GM12875 (cell line): ENCODE measurements at regions not wholly inside any gene's neighbourhood (a gene's known extent, or its start where the extent isn't known, plus 50 kb on each side); places are given as distances from the start of the nearest gene placed in this dataset.

Experiments
- H3K4me3 ChIP-seq: one replicate; pipeline ENCODE4 v1.5.1; 2011; ENCODE audit warnings: low read depth, low read length, control low read depth
- TF ChIP-seq, protein P1 (sequence below): IDR thresholded peaks from 2 replicates; pipeline ENCODE4 v1.5.1; 2011; ENCODE audit warnings: low read depth, mild to moderate bottlenecking, control low read depth, inconsistent platforms, low read length, moderate library complexity, borderline replicate concordance; ENCODE audit not compliant: insufficient read depth

DNA sequence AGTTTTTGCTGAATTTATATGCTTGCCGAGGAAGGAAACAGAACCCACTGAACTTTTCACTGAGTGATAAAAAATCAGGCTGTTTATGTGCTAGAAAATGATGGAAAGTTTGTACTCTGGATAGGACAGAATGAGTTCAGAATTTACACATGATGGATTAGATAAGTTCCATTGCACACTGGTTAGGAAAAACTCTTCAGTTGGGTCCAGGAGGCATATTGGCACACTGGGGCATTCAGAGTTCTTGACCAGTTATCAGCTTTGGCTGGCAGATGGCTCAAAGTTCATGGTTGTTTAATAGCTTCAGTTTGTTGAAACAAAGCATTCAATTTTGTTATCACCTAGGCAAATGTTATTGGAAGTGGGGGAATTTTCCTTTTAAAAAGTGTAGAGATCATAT lies 613.3 kb upstream of the SYNCRIP start:
- TF ChIP-seq, protein P1, sequence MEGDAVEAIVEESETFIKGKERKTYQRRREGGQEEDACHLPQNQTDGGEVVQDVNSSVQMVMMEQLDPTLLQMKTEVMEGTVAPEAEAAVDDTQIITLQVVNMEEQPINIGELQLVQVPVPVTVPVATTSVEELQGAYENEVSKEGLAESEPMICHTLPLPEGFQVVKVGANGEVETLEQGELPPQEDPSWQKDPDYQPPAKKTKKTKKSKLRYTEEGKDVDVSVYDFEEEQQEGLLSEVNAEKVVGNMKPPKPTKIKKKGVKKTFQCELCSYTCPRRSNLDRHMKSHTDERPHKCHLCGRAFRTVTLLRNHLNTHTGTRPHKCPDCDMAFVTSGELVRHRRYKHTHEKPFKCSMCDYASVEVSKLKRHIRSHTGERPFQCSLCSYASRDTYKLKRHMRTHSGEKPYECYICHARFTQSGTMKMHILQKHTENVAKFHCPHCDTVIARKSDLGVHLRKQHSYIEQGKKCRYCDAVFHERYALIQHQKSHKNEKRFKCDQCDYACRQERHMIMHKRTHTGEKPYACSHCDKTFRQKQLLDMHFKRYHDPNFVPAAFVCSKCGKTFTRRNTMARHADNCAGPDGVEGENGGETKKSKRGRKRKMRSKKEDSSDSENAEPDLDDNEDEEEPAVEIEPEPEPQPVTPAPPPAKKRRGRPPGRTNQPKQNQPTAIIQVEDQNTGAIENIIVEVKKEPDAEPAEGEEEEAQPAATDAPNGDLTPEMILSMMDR = no peak
- H3K4me3 ChIP-seq = no peak overlapping the region

DNA sequence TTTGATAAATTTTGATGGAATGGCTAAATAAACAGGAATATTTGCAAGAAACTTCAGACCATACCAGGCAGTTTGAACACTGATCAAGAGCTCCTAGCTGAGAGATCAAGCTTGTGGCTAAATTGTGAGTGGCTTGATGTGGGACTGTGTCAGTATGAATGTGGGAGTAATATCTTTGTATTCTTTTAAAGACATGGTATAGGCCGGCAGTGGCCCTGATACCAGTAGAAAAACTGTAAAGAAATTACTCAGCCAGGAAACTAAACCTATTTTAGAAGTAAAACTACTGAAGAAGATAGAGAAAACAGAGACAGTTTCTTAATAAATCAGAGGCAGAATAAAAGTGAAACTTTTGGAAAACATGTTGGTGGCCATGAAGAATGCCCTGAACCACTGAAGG lies 608.4 kb upstream of the SYNCRIP start:
- TF ChIP-seq, protein P1 = no peak
- no peak overlapping the region for H3K4me3 ChIP-seq

DNA sequence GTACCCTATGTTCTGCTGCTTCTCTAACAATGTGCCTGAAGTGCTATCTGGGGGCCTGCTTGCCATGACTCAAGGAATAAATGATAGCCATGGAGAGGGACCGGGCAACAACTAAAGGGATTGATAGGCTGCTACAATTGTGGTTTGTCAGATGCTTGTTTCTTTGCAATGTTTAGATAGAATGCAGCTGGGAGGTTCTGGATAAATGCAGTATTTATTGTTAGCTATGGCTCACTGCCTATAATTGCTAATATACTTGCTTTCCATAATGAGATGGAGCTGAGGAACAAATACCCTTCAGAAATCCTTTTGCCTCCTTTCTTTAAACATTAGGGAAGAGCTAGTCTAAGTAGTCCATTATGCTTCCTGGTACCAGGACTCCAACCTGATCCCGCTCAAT lies 575.2 kb upstream of the SYNCRIP start:
- H3K4me3 ChIP-seq = no peak overlapping the region
- TF ChIP-seq, protein P1 = no peak

DNA sequence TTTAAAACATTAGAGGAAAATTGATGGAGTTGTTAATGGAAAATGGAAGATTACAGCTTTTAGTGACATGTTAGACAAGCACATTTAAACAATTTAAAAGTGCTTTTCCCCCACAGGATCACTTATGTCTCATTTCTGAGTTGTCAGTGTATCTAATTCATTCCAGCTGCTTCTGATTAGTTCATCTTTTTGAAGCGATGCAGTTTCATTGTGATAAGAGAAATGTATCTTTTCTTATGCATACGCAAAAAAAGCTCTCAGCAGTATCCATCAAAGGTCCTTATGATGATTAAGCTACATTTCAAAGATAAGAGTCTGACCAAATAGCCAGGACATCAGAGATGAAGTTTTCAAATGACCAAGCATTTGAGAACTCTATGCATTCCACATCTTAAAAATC lies 572.6 kb upstream of the SYNCRIP start:
- TF ChIP-seq, protein P1 = no peak
- no peak overlapping the region for H3K4me3 ChIP-seq

DNA sequence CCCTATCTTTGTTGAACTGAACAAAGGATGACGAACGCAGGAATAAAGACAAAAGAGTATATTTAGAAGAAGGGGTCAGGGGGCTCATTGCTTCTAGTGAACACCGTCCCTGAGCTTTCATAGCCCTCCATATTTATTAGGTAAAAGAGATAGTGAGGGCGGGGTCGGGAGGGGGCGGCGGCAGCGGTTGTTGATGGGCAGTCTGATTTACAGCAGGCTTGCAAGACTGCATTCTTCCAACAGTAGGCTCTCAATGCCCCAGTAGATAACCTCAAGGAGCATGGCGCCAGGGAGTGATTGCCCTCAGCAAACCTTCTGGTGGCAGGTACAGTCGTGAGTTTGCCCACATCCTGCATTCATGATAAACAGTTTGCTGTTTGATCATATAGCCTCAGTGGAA lies 563.3 kb upstream of the SYNCRIP start:
- TF ChIP-seq, protein P1 = no peak
- no peak overlapping the region for H3K4me3 ChIP-seq

DNA sequence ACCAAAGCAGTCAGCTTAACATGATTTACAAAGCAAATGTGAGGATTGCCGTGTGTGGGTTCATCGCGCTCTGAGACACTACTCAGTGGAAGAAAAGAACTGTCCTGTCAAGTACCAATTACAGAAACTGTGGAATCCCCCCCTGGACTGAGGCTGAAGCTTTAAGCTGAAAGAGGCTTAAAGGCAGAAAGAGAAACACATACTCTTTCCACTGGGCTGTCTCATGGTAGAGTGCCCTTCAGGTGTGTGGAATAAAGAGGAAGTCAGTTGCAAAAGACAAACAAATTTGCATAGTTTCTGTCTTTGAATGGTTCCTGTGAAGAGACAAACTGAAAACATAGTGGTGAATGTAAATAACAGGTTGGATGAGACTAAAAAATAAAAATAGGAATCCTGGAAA lies 560.4 kb upstream of the SYNCRIP start:
- H3K4me3 ChIP-seq = no peak overlapping the region

DNA sequence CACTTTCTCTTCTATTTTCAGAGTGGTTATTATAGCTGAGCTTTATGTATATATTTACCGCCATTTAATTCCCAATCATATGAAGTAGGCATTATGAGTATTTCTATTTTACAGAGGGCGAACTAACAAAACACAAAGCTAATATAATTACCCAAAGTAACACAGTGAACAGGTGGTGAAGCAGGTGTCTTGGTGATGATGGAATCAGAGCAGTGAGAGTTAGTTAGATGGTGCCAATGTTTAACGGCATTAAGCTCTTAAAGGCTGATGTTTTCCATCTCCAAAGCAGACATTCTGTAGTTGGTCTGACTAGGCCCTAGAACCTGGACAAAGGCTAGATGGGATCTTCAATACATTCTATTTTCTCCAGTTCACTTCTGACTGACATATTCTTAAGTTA lies 551.1 kb upstream of the SYNCRIP start:
- no peak overlapping the region for H3K4me3 ChIP-seq
- TF ChIP-seq, protein P1 = no peak

More for the DNA sequence above, 560.4 kb upstream of the SYNCRIP start:
- TF ChIP-seq, protein P1 = no peak
